OCI-LY3 (cell line): ENCODE measurements at regions not wholly inside any gene's neighbourhood (a gene's known extent, or its start where the extent isn't known, plus 50 kb on each side); places are given as distances from the start of the nearest gene placed in this dataset.
A peak's percentile ranks its signal among the peaks of the same experiment; 100 is the strongest.

Experiments used
- H2AFZ ChIP-seq: fragments of 200-600, 300-600 bp; shearing (Covaris generic); 2 replicates; pipeline ENCODE4 v1.6.0; 2014; ENCODE audit warnings: antibody characterized with exemption, low read depth, low read length
- H3K27ac ChIP-seq: fragments of 200-600, 300-600 bp; sonication (generic); 2 replicates; pipeline ENCODE4 v1.5.1; 2014; ENCODE audit warnings: mild to moderate bottlenecking, low read length, moderate library complexity, mixed read lengths
- H3K27me3 ChIP-seq: fragments of 200-600, 300-600 bp; sonication (generic); 2 replicates; pipeline ENCODE4 v1.6.1; 2014; ENCODE audit warnings: low read depth, low read length, mixed read lengths
- H3K36me3 ChIP-seq: fragments of 200-600, 300-600 bp; sonication (generic); replicated peaks from 2 replicates; pipeline ENCODE3; 2014; ENCODE audit warnings: low read depth, low read length, mixed read lengths
- H3K4me1 ChIP-seq: fragments of 300-600, 200-600 bp; sonication (generic); 2 replicates; pipeline ENCODE4 v1.6.1; 2014; ENCODE audit warnings: low read length, mixed read lengths
- H3K4me2 ChIP-seq: fragments of 200-600, 300-600 bp; sonication (generic); 2 replicates; pipeline ENCODE4 v1.6.1; 2014; ENCODE audit warnings: low read length, mixed read lengths
- H3K4me3 ChIP-seq: fragments of 300-600, 200-600 bp; sonication (generic); 2 replicates; pipeline ENCODE4 v1.5.1; 2014; ENCODE audit warnings: antibody characterized with exemption, mild to moderate bottlenecking, low read length, moderate library complexity
- H3K79me2 ChIP-seq: fragments of 300-600, 200-600 bp; shearing (Covaris generic); 2 replicates; pipeline ENCODE4 v1.6.1; 2014; ENCODE audit warnings: mild to moderate bottlenecking, low read length, mixed read lengths
- H3K9ac ChIP-seq: fragments of 300-600, 200-600 bp; shearing (Covaris generic); 2 replicates; pipeline ENCODE4 v1.6.0; 2014; ENCODE audit warnings: mild to moderate bottlenecking, low read length, moderate library complexity
- H3K9me3 ChIP-seq: fragments of 200-600, 300-600 bp; shearing (Covaris generic); 2 replicates; pipeline ENCODE4 v1.6.1; 2014; ENCODE audit warnings: low read length, mixed read lengths; ENCODE audit not compliant: insufficient read depth
- H4K20me1 ChIP-seq: fragments of 200-600, 300-600 bp; sonication (generic); 2 replicates; pipeline ENCODE4 v1.6.1; 2016; ENCODE audit warnings: low read length, mixed read lengths; ENCODE audit not compliant: insufficient read depth
- EZH2phosphoT487 ChIP-seq: fragments of 200-600 bp; shearing (Covaris generic); IDR thresholded peaks from 2 replicates; pipeline ENCODE4 v1.6.1; 2018; ENCODE audit warnings: antibody characterized with exemption, mixed run types, low read depth
- TF ChIP-seq, protein P1 (sequence below): fragments of 200-600, 300-600 bp; sonication (generic); IDR thresholded peaks from 2 replicates; pipeline ENCODE4 v1.5.1; 2014; ENCODE audit warnings: antibody characterized with exemption, low read length, low read depth

DNA sequence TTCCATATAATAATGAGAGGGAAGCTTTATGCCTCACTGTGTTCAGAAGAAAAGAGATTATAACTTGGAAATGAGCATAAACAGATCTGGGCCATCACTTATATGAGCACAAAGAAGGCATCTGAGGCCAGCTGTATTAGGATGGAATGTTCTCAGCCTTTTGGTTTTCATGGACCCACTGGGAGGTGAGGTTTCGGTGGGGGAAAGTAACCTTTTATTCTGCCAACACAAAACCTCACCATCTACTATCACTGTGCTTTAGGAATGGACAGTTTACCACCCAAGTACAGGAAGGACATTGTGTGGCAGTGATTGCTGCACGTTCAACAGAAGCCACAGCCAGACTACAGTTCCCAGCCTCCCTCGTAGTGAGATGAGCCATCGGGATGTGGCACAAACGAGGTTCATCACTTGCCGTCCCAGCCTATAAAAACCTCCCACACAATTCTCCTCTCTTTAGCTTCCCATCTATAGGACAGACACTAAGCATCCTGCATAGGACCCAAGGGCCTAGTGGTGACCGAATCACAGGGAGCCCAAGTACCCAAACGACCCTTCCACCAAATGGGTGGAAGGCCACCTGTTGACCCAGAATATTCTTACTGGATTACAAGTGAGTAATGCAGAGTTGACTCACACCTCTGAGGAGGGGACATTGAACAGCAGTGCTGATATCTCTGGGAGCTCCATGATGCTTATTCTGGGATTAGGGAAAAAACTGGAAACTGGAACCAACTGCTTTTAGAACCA lies 121.5 kb upstream of the RAG2 start:
- H2AFZ ChIP-seq: no peak overlapping the region
- H3K27ac ChIP-seq: no peak overlapping the region
- TF ChIP-seq EZH2phosphoT487: no peak
- TF ChIP-seq, protein P1, sequence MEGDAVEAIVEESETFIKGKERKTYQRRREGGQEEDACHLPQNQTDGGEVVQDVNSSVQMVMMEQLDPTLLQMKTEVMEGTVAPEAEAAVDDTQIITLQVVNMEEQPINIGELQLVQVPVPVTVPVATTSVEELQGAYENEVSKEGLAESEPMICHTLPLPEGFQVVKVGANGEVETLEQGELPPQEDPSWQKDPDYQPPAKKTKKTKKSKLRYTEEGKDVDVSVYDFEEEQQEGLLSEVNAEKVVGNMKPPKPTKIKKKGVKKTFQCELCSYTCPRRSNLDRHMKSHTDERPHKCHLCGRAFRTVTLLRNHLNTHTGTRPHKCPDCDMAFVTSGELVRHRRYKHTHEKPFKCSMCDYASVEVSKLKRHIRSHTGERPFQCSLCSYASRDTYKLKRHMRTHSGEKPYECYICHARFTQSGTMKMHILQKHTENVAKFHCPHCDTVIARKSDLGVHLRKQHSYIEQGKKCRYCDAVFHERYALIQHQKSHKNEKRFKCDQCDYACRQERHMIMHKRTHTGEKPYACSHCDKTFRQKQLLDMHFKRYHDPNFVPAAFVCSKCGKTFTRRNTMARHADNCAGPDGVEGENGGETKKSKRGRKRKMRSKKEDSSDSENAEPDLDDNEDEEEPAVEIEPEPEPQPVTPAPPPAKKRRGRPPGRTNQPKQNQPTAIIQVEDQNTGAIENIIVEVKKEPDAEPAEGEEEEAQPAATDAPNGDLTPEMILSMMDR: no peak
- no peak overlapping the region for H3K9ac ChIP-seq
- H3K27me3 ChIP-seq: peaks cover 7% of the 10 kb centered on the region; the same call in 1 of the 2 replicates
- no peaks in the 10 kb centered on the region for H3K9me3 ChIP-seq
- no peak overlapping the region for H3K4me3 ChIP-seq
- H4K20me1 ChIP-seq: no peaks in the 10 kb centered on the region
- peaks cover 27% of the 10 kb centered on the region for H3K4me1 ChIP-seq
- H3K79me2 ChIP-seq: no peaks in the 10 kb centered on the region
- no peaks in the 10 kb centered on the region for H3K36me3 ChIP-seq
- H3K4me2 ChIP-seq: no peak overlapping the region

DNA sequence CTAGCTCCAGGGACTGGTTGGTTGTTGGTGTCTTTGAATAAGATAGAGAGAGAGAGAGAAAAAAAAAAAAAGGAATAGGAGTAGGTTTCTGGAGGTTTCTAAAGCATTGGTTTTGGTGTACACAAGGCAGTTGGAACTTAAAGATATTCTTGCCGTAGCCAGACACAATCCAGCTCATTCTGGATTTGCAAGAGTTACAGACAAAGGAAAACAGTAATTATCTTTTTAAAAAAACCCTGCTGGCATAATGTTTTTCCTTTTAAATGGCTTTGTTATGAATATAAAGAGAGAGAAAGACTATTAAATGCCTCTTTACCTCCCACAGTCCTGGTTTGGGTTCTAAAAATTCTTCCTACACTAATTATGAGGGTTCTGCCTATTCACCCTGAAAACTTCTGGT lies 120.4 kb upstream of the RAG2 start:
- TF ChIP-seq, protein P1: no peak
- no peak for TF ChIP-seq EZH2phosphoT487
- Histone ChIP-seq H3K79me2 (no peaks in the 10 kb centered on the region), H3K27me3 (peaks cover 7% of the 10 kb centered on the region; the same call in 1 of the 2 replicates), H3K9ac (no peak overlapping the region), H3K4me2 (no peak overlapping the region), H2AFZ (no peak overlapping the region), H3K36me3 (no peaks in the 10 kb centered on the region), H3K4me1 (peaks cover 16% of the 10 kb centered on the region), H4K20me1 (no peaks in the 10 kb centered on the region), H3K9me3 (no peaks in the 10 kb centered on the region), H3K27ac (no peak overlapping the region), H3K4me3 (no peak overlapping the region)

DNA sequence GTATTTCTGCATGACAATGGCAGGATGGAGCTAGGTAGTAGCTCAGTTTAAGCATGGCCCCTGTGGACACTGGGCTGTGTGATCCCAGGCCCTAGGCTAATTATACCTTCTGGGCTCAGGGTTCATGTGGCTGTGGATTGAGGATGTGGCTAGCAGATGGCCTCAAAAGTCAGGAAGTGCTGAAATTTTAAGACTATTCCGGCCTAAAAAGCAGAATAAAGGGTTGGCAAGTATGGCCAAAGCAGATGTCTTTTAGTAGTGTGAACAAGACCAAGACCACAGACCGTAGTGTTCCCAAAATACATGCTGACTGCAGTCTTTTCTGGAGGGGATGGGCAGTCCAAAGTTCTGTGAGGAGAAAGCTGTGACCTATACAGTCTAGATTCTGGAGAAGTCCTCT lies 115.7 kb upstream of the RAG2 start:
- Histone ChIP-seq H3K4me1 (peaks cover 34% of the 10 kb centered on the region), H3K36me3 (no peaks in the 10 kb centered on the region), H3K9ac (no peak overlapping the region), H3K4me3 (no peak overlapping the region), H3K9me3 (no peaks in the 10 kb centered on the region), H4K20me1 (no peaks in the 10 kb centered on the region), H3K27me3 (0 out of 2 replicates have a peak, but pooled peaks cover 1% of the 10 kb centered on the region), H3K27ac (no peak overlapping the region), H3K4me2 (no peak overlapping the region), H3K79me2 (no peaks in the 10 kb centered on the region), H2AFZ (no peak overlapping the region)
- TF ChIP-seq, protein P1: no peak

DNA sequence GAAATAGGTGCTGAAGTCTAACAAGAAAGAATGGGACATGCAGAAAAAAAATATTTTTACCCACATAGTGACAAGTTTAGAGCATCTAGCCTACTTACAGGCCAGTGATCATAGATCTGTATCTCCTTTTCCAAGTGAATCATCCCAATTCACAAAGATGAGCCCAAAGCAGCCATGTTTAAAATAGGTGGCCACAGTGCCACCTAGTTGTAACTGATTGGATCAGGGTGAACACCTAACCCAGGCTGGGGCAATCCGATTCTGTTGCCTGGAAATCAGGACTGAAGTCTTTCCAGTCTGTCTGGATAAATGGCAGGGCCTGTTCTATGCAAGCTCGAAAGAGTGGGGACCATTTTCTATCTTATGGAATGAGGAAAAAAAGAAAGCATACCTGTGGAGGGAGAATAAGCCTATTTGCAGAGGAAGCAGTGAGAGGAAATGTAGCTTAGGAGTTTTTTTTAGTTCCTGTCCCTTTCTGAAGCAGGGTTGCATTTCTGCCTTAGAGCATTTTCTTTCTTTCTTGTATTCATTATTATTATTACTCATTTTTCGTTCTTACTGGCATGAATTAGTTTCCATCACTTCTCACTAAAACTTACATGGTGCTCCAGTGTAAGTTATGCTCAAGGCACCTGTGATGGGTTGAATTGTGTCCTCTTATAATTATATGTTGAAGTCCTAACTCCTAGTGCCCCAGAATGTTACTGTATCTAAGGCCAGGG lies 113.2 kb upstream of the RAG2 start:
- H3K4me2 ChIP-seq: peak overlapping the region; percentile 36
- H3K79me2 ChIP-seq: no peaks in the 10 kb centered on the region
- H3K4me3 ChIP-seq: no peak overlapping the region
- H3K9me3 ChIP-seq: no peaks in the 10 kb centered on the region
- peaks cover 21% of the 10 kb centered on the region for H3K4me1 ChIP-seq
- H3K36me3 ChIP-seq: no peaks in the 10 kb centered on the region
- no peaks in the 10 kb centered on the region; the same call in 1 of the 2 replicates for H3K27me3 ChIP-seq
- no peaks in the 10 kb centered on the region for H4K20me1 ChIP-seq
- no peak overlapping the region for H3K9ac ChIP-seq
- H3K27ac ChIP-seq: peak overlapping the region; percentile 19
- no peak for TF ChIP-seq EZH2phosphoT487
- TF ChIP-seq, protein P1: peak; percentile 56
- peak overlapping the region; percentile 35; the same call in 1 of the 2 replicates for H2AFZ ChIP-seq
